A673 (cell line): ENCODE measurements at regions not wholly inside any gene's neighbourhood (a gene's known extent, or its start where the extent isn't known, plus 50 kb on each side); places are given as distances from the start of the nearest gene placed in this dataset.

Experiments
- CTCF ChIP-seq: fragments of 300-800, 200-600 bp; sonication (generic); conservative IDR thresholded peaks from 2 replicates; pipeline ENCODE4 v1.5.1; 2017; ENCODE audit warnings: low read depth, mild to moderate bottlenecking, antibody characterized with exemption, low read length, moderate library complexity, mixed read lengths
- EZH2 ChIP-seq: fragments of 200-600 bp; sonication (generic); IDR thresholded peaks from 2 replicates; pipeline ENCODE4 v1.6.1; 2017; ENCODE audit warnings: borderline replicate concordance, low read depth, mild to moderate bottlenecking, mixed read lengths, antibody characterized with exemption, low read length; ENCODE audit not compliant: poor library complexity, severe bottlenecking

DNA sequence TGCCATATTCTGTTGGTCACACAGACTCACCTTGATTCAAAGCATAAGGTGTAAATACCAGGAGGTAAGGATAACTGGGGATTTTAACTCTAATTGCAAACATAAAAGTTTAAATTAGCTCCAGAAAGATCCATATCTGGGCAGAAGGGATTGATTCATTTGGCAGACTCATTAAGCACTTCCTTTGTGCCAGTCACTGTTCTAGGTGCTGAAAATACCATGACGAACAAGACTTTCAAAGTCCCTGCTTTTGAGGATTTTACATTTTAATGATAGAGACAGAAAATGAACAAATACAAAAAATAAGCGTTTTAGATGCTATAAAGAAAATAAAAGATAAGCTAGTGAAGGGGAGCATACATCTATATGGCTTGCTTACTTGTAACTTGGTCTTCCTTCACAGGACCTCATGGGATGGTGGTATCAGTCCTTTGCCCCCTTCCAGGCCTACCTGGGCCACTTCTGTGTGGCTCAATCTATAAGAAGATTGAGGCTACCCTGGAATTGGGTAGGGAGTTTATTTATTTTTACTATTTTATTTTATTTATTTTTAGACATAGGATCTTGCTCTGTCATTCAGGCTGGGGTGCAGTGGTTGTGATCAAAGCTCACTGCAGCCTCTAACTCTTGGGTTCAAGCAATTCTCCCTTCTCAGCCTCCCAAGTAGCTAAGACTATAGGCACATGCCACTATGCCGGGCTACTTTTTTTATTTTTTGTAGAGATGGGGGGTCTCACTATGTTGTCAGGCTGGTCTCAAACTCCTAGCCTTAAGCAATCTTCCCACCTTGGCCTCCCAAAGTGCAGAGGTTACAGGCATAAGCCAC, 212.8 kb downstream of the MYCN start:
- TF ChIP-seq CTCF = no peak
- no peak for TF ChIP-seq EZH2
